Lower leg skin (tissue), 4 donors: ENCODE measurements at regions not wholly inside any gene's neighbourhood (a gene's known extent, or its start where the extent isn't known, plus 50 kb on each side); places are given as distances from the start of the nearest gene placed in this dataset.

ENCODE experiments used
- DNase-seq, 2 donors: peaks; one replicate each; pipeline ENCODE4 v3.0.0-alpha.2; 2019; ENCODE audit warnings: low spot score in 2 of 2
- H3K4me3 ChIP-seq: fragments of 200-600 bp; sonication (generic); 2 replicates; pipeline ENCODE4 v1.5.1; 2017; ENCODE audit warnings: mild to moderate bottlenecking, low read depth; ENCODE audit not compliant: poor library complexity, severe bottlenecking
- CTCF ChIP-seq, 3 donors: fragments of 450-650 bp; IDR thresholded peaks; one replicate each; pipeline ENCODE4 v1.5.1; 2016; ENCODE audit warnings: antibody characterized with exemption in 3 of 3, mild to moderate bottlenecking in 3 of 3, moderate library complexity in 2 of 3
- POLR2A ChIP-seq, 2 donors: fragments of 450-650 bp; IDR thresholded peaks; one replicate each; pipeline ENCODE4 v1.6.1; 2016 to 2017; ENCODE audit warnings: antibody characterized with exemption in 2 of 2, mild to moderate bottlenecking in 1 of 2, moderate library complexity in 1 of 2
- WGBS, 2 donors: methylation state at CpG; one replicate each; pipeline ENCODE4 v1.1.5; 2018; 5-methylcytosine and 5-hydroxymethylcytosine counted together
- intact Hi-C: fragments of 100-400 bp; cut with DNase I; formaldehyde crosslinking; loops from one replicate; pipeline ENCODE4 v1.15.0; 2023; ENCODE audit warnings: low total_unique reads

DNA sequence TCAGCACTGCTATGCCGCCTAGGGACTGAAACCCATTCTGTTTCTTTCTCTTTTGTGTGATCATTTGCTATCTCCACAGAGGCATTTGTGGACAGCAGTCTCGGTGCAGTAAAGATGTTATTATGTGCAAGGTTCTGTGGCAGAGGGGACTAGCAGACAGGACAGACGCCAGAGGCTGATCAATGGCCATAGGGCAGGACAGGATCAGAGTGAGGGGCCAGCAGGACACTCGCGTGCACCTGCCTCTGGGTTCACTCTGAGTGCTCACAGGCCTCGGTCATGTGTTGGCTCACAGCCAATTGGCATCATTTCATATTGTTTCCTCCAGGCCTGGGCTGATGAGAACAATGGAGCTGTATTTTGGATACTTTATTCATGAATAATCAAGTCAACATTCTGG, 212.6 kb downstream of the TGFB2 start:
- WGBS, 2 donors, result 69% methylated on average over 6 of the region's 6 CpGs
- intact Hi-C loops, result no loop called here
- no peak for DNase-seq

DNA sequence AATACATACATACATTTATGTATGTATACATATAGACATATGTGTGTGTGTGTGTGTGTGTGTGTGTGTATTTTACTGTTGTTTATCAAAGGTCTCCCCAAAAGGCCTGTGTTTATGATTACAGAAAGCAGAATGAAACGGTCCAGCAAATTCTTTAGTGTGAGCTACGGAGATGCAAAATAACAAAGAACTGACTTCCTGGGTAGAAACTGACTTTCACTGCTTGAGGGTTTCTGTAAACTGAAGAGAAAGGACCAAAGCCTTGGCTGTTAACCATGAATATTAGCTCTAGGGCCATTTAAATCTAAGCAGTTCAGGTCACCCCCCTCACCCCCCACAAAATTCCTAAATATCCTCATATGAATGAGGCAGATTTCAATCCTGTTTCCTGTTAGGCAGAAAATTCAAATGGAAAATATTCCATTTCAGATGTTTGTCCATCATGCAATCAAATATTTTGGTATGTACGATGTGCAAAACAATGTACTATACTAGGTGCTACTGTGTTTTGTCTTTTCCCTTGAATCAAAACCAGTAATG, 213.2 kb downstream of the TGFB2 start:
- no peak for DNase-seq
- WGBS, 2 donors, result 80 to 85% methylated on average over 3 of the region's 3 CpGs
- intact Hi-C loops, result no loop called here
- TF ChIP-seq POLR2A (IDR thresholded peaks at IDR 0.05) (no peak), CTCF (IDR thresholded peaks at IDR 0.05) (no peak)
- H3K4me3 ChIP-seq, result no peak overlapping the region

More for the DNA sequence above, 212.6 kb downstream of the TGFB2 start:
- TF ChIP-seq CTCF (IDR thresholded peaks at IDR 0.05) (no peak), POLR2A (IDR thresholded peaks at IDR 0.05) (no peak)
- H3K4me3 ChIP-seq, result no peak overlapping the region

- WGBS, 2 donors, result 91 to 100% methylated on average over 1 of the region's 1 CpG
- TF ChIP-seq POLR2A (IDR thresholded peaks at IDR 0.05) (no peak), CTCF (IDR thresholded peaks at IDR 0.05) (no peak)
- DNase-seq, result no peak
- intact Hi-C loops, result no loop called here
- no peak overlapping the region for H3K4me3 ChIP-seq
Measured at GRCh38 chr1:218565377-218565776, 220.2 kb downstream of the TGFB2 start.

- intact Hi-C loops, result no loop called here
- WGBS, 2 donors, result 61 to 75% methylated on average over 5 of the region's 5 CpGs
Measured at GRCh38 chr1:218568962-218569550, 223.9 kb downstream of the TGFB2 start.

GRCh38 chr1:218570456-218570855, 225.3 kb downstream of the TGFB2 start:
- TF ChIP-seq POLR2A (IDR thresholded peaks at IDR 0.05) (no peak), CTCF (IDR thresholded peaks at IDR 0.05) (no peak)
- intact Hi-C loops, result no loop called here
- H3K4me3 ChIP-seq, result no peak overlapping the region
- no peak for DNase-seq
- WGBS, 2 donors, result 94 to 98% methylated on average over 2 of the region's 2 CpGs

More at GRCh38 chr1:218568962-218569550, 223.9 kb downstream of the TGFB2 start:
- no peak for TF ChIP-seq CTCF (IDR thresholded peaks at IDR 0.05)
- TF ChIP-seq POLR2A (IDR thresholded peaks at IDR 0.05), result no peak
- DNase-seq, result no peak
- no peak overlapping the region for H3K4me3 ChIP-seq

- DNase-seq, result no peak
- TF ChIP-seq CTCF (IDR thresholded peaks at IDR 0.05) (no peak), POLR2A (IDR thresholded peaks at IDR 0.05) (no peak)
- intact Hi-C loops, result no loop called here
- 91 to 93% methylated on average over 6 of the region's 6 CpGs for WGBS, 2 donors
- no peak overlapping the region for H3K4me3 ChIP-seq
Measured at GRCh38 chr1:218571491-218571890, 226.4 kb downstream of the TGFB2 start.
